Nephron (organoid): ENCODE measurements at regions not wholly inside any gene's neighbourhood (a gene's known extent, or its start where the extent isn't known, plus 50 kb on each side); places are given as distances from the start of the nearest gene placed in this dataset.

Experiments used
- H3K27ac Mint-ChIP-seq, 3 experiments: 2 replicates each; pipeline ENCODE4 v1.8.0; 2020; ENCODE audit warnings: mixed read lengths in 3 of 3, mild to moderate bottlenecking in 2 of 3, moderate library complexity in 1 of 3
- H3K27me3 Mint-ChIP-seq: 2 replicates; pipeline ENCODE4 v1.8.0; 2021; ENCODE audit warnings: low read depth, mild to moderate bottlenecking, moderate library complexity, mixed read lengths
- H3K36me3 Mint-ChIP-seq: 2 replicates; pipeline ENCODE4 v1.8.0; 2020; ENCODE audit warnings: low read depth, mixed read lengths
- H3K4me1 Mint-ChIP-seq: 2 replicates; pipeline ENCODE4 v1.8.0; 2020; ENCODE audit warnings: mixed read lengths
- H3K4me3 Mint-ChIP-seq, 3 experiments: 2 replicates each; pipeline ENCODE4 v1.8.0; 2020; ENCODE audit warnings: mild to moderate bottlenecking in 3 of 3, mixed read lengths in 3 of 3, moderate library complexity in 2 of 3
- H3K9me3 Mint-ChIP-seq: 2 replicates; pipeline ENCODE4 v1.8.0; 2020; ENCODE audit warnings: mixed read lengths
- CTCF ChIP-seq, 3 experiments: fragments of 200-600 bp; sonication (generic); IDR thresholded peaks; one replicate each; pipeline ENCODE4 v1.5.0; 2021; ENCODE audit warnings: antibody characterized with exemption in 3 of 3; ENCODE audit not compliant: unreplicated experiment in 3 of 3

- Mint-ChIP-seq H3K9me3 (peaks cover 8% of the 10 kb centered on the region), H3K27me3 (peaks cover 50% of the 10 kb centered on the region), H3K36me3 (no peaks in the 10 kb centered on the region), H3K4me1 (peaks cover 13% of the 10 kb centered on the region), H3K27ac (no peak overlapping the region), H3K4me3 (no peak overlapping the region)
- TF ChIP-seq CTCF (IDR thresholded peaks at IDR 0.05; ENCODE audit: unreplicated experiment in 3 of 3): no peak
Observed at GRCh38 chr16:86217001-86217890, 293.1 kb upstream of the FOXF1 start.

GRCh38 chr16:86217891-86218270 lies 292.4 kb upstream of the FOXF1 start:
- no peak for TF ChIP-seq CTCF (IDR thresholded peaks at IDR 0.05; ENCODE audit: unreplicated experiment in 3 of 3)
- no peak overlapping the region for H3K4me3 Mint-ChIP-seq
- H3K27me3 Mint-ChIP-seq: peaks cover 49% of the 10 kb centered on the region
- peaks cover 14% of the 10 kb centered on the region for H3K4me1 Mint-ChIP-seq
- no peaks in the 10 kb centered on the region for H3K36me3 Mint-ChIP-seq
- H3K27ac Mint-ChIP-seq: no peak overlapping the region
- H3K9me3 Mint-ChIP-seq: peaks cover 1% of the 10 kb centered on the region

- Mint-ChIP-seq H3K4me3 (no peak overlapping the region), H3K27ac (no peak overlapping the region), H3K36me3 (no peaks in the 10 kb centered on the region), H3K27me3 (peaks cover 44% of the 10 kb centered on the region), H3K4me1 (peaks cover 21% of the 10 kb centered on the region), H3K9me3 (no peaks in the 10 kb centered on the region)
- no peak for TF ChIP-seq CTCF (IDR thresholded peaks at IDR 0.05; ENCODE audit: unreplicated experiment in 3 of 3)
Observed at GRCh38 chr16:86218479-86219170, 291.7 kb upstream of the FOXF1 start.

- Mint-ChIP-seq H3K36me3 (no peaks in the 10 kb centered on the region), H3K9me3 (no peaks in the 10 kb centered on the region), H3K27ac (no peak overlapping the region), H3K27me3 (peaks cover 32% of the 10 kb centered on the region), H3K4me3 (no peak overlapping the region), H3K4me1 (peaks cover 21% of the 10 kb centered on the region)
- TF ChIP-seq CTCF (IDR thresholded peaks at IDR 0.05; ENCODE audit: unreplicated experiment in 3 of 3): no peak
Observed at GRCh38 chr16:86219655-86220445, 290.5 kb upstream of the FOXF1 start.

- Mint-ChIP-seq H3K4me3 (no peak overlapping the region), H3K36me3 (no peaks in the 10 kb centered on the region), H3K9me3 (no peaks in the 10 kb centered on the region), H3K27me3 (peaks cover 25% of the 10 kb centered on the region), H3K27ac (no peak overlapping the region), H3K4me1 (peaks cover 21% of the 10 kb centered on the region)
- TF ChIP-seq CTCF (IDR thresholded peaks at IDR 0.05; ENCODE audit: unreplicated experiment in 3 of 3): no peak
Observed at GRCh38 chr16:86220561-86220960, 289.8 kb upstream of the FOXF1 start.
